Lower leg skin (tissue), 4 donors: ENCODE measurements at regions not wholly inside any gene's neighbourhood (a gene's known extent, or its start where the extent isn't known, plus 50 kb on each side); places are given as distances from the start of the nearest gene placed in this dataset.

Source experiments
- DNase-seq, 2 donors: peaks; one replicate each; pipeline ENCODE4 v3.0.0-alpha.2; 2019; ENCODE audit warnings: low spot score in 2 of 2
- H3K4me3 ChIP-seq: fragments of 200-600 bp; sonication (generic); 2 replicates; pipeline ENCODE4 v1.5.1; 2017; ENCODE audit warnings: mild to moderate bottlenecking, low read depth; ENCODE audit not compliant: poor library complexity, severe bottlenecking
- POLR2A ChIP-seq, 2 donors: fragments of 450-650 bp; IDR thresholded peaks; one replicate each; pipeline ENCODE4 v1.6.1; 2016 to 2017; ENCODE audit warnings: antibody characterized with exemption in 2 of 2, mild to moderate bottlenecking in 1 of 2, moderate library complexity in 1 of 2
- WGBS, 2 donors: methylation state at CpG; one replicate each; pipeline ENCODE4 v1.1.5; 2018; 5-methylcytosine and 5-hydroxymethylcytosine counted together
- intact Hi-C: fragments of 100-400 bp; cut with DNase I; formaldehyde crosslinking; loops from one replicate; pipeline ENCODE4 v1.15.0; 2023; ENCODE audit warnings: low total_unique reads
- TF ChIP-seq, protein P1 (sequence below), 3 donors: fragments of 450-650 bp; IDR thresholded peaks; one replicate each; pipeline ENCODE4 v1.5.1; 2016; ENCODE audit warnings: antibody characterized with exemption in 3 of 3, mild to moderate bottlenecking in 3 of 3, moderate library complexity in 2 of 3

- no peak for TF ChIP-seq POLR2A (IDR thresholded peaks at IDR 0.05)
- TF ChIP-seq, protein P1, sequence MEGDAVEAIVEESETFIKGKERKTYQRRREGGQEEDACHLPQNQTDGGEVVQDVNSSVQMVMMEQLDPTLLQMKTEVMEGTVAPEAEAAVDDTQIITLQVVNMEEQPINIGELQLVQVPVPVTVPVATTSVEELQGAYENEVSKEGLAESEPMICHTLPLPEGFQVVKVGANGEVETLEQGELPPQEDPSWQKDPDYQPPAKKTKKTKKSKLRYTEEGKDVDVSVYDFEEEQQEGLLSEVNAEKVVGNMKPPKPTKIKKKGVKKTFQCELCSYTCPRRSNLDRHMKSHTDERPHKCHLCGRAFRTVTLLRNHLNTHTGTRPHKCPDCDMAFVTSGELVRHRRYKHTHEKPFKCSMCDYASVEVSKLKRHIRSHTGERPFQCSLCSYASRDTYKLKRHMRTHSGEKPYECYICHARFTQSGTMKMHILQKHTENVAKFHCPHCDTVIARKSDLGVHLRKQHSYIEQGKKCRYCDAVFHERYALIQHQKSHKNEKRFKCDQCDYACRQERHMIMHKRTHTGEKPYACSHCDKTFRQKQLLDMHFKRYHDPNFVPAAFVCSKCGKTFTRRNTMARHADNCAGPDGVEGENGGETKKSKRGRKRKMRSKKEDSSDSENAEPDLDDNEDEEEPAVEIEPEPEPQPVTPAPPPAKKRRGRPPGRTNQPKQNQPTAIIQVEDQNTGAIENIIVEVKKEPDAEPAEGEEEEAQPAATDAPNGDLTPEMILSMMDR (IDR thresholded peaks at IDR 0.05): no peak
- WGBS, 2 donors: 0% methylated on average over 1 of the region's 1 CpG
- intact Hi-C loops: no loop called here
- H3K4me3 ChIP-seq: no peak overlapping the region
- no peak for DNase-seq
These were observed 2370.9 kb upstream of the RAG2 start for GRCh38 chr11:38968951-38969350.

DNA sequence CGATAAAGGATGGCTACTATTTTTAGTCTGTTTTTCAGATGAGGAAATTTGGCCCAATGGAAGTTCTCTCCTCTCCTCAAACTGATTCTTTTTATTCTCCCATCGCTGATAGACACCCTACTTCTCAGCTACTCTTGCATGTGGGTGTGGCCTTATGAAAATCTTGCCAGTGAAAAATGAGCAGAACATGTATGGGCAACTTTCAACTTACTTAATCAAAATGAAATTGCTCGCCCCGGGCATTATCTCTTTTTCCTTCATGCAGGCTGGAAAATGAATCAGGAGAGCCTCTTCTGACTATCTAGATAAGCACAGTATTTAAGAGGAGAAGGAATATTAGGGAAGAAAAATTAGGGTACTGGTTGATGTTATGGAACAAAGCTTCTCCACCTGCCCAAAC is 2354.7 kb upstream of the RAG2 start:
- H3K4me3 ChIP-seq: no peak overlapping the region
- no peak for TF ChIP-seq POLR2A (IDR thresholded peaks at IDR 0.05)
- TF ChIP-seq, protein P1 (IDR thresholded peaks at IDR 0.05): no peak
- intact Hi-C loops: no loop called here
- 53 to 58% methylated on average over 4 of the region's 4 CpGs for WGBS, 2 donors
- DNase-seq: peak in 1 of 2 donors; percentile 34

- intact Hi-C loops: no loop called here
- DNase-seq: no peak
- no peak overlapping the region for H3K4me3 ChIP-seq
- TF ChIP-seq POLR2A (IDR thresholded peaks at IDR 0.05): no peak
- TF ChIP-seq, protein P1 (IDR thresholded peaks at IDR 0.05): no peak
- WGBS, 2 donors: 24 to 31% methylated on average over 1 of the region's 1 CpG
These were observed 2352.8 kb upstream of the RAG2 start for GRCh38 chr11:38950867-38951266.

GRCh38 chr11:38948392-38948791 is 2350.4 kb upstream of the RAG2 start:
- WGBS, 2 donors: 77 to 89% methylated on average over 1 of the region's 1 CpG
- intact Hi-C loops: no loop called here
- DNase-seq: no peak
- no peak overlapping the region for H3K4me3 ChIP-seq
- TF ChIP-seq POLR2A (IDR thresholded peaks at IDR 0.05): no peak
- TF ChIP-seq, protein P1 (IDR thresholded peaks at IDR 0.05): no peak

- TF ChIP-seq, protein P1 (IDR thresholded peaks at IDR 0.05): no peak
- TF ChIP-seq POLR2A (IDR thresholded peaks at IDR 0.05): no peak
- WGBS, 2 donors: 43 to 55% methylated on average over 2 of the region's 2 CpGs
- H3K4me3 ChIP-seq: no peak overlapping the region
- DNase-seq: no peak
- intact Hi-C loops: no loop called here
These were observed 2339.7 kb upstream of the RAG2 start for GRCh38 chr11:38937709-38938108.

- H3K4me3 ChIP-seq: no peak overlapping the region
- TF ChIP-seq, protein P1 (IDR thresholded peaks at IDR 0.05): no peak
- no peak for TF ChIP-seq POLR2A (IDR thresholded peaks at IDR 0.05)
- intact Hi-C loops: no loop called here
- DNase-seq: no peak
These were observed 2337.9 kb upstream of the RAG2 start for GRCh38 chr11:38935941-38936340.
